HAP-1 (cell line): ENCODE measurements at regions not wholly inside any gene's neighbourhood (a gene's known extent, or its start where the extent isn't known, plus 50 kb on each side); places are given as distances from the start of the nearest gene placed in this dataset.

Experiments used
- DNase-seq, 2 experiments: peaks; one replicate each; pipeline ENCODE4 v3.0.0-alpha.2; 2016 to 2020; ENCODE audit warnings: low spot score in 2 of 2
- H3K27me3 ChIP-seq: fragments of 250-450 bp; sonication (Bioruptor Pico); 2 replicates; pipeline ENCODE4 v1.5.1; 2020; ENCODE audit warnings: low read depth, mild to moderate bottlenecking, moderate library complexity
- H3K36me3 ChIP-seq: fragments of 250-450 bp; sonication (Bioruptor Pico); replicated peaks from 2 replicates; pipeline ENCODE4 v1.5.1; 2020; ENCODE audit warnings: mild to moderate bottlenecking
- H3K4me1 ChIP-seq: fragments of 250-450 bp; sonication (Bioruptor Pico); 2 replicates; pipeline ENCODE4 v1.5.1; 2020; ENCODE audit warnings: mild to moderate bottlenecking
- H3K4me3 ChIP-seq: fragments of 250-450 bp; sonication (Bioruptor Pico); 2 replicates; pipeline ENCODE4 v1.5.1; 2020; ENCODE audit warnings: mild to moderate bottlenecking, moderate library complexity
- H3K9me3 ChIP-seq: fragments of 250-450 bp; sonication (Bioruptor Pico); 2 replicates; pipeline ENCODE4 v1.5.1; 2020; ENCODE audit warnings: mild to moderate bottlenecking, moderate library complexity
- in situ Hi-C: fragments of 300-500 bp; cut with MboI; formaldehyde crosslinking; loops from 3 replicates; pipeline ENCODE4 v1.14.3; 2020; ENCODE audit warnings: low sequenced_read_pairs, inconsistent platforms, mixed read lengths

DNA sequence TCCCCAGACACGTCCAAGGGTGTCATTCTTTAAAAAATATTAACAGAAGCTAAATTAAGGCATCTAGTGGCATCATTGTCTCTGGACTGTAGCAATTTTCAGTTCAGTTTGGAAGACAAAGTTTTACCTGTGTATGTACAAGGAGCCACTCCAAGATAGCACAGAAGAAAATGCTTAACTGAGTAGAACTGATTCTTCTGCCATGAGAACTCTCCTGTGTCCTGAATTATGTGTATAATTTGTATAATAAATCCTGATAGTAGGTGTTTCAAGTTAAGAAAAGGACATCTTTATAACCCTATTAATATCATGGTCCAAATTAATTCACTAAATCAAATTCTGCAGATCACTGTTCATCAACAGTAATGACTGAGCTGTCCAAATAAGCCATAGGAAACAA, 1104.0 kb downstream of the XPNPEP1 start:
- no peak for DNase-seq
- no peaks in the 10 kb centered on the region for H3K36me3 ChIP-seq
- H3K9me3 ChIP-seq, result no peaks in the 10 kb centered on the region
- in situ Hi-C loops, result no loop called here
- H3K27me3 ChIP-seq, result no peaks in the 10 kb centered on the region
- H3K4me3 ChIP-seq, result no peak overlapping the region
- H3K4me1 ChIP-seq, result no peaks in the 10 kb centered on the region

- Histone ChIP-seq H3K36me3 (no peaks in the 10 kb centered on the region), H3K9me3 (no peaks in the 10 kb centered on the region), H3K27me3 (no peaks in the 10 kb centered on the region), H3K4me1 (no peaks in the 10 kb centered on the region), H3K4me3 (no peak overlapping the region)
- in situ Hi-C loops, result no loop called here
- DNase-seq, result no peak
Measured at GRCh38 chr10:108817584-108817983, 1105.7 kb downstream of the XPNPEP1 start.

- Histone ChIP-seq H3K27me3 (no peaks in the 10 kb centered on the region), H3K36me3 (no peaks in the 10 kb centered on the region), H3K9me3 (no peaks in the 10 kb centered on the region), H3K4me3 (no peak overlapping the region), H3K4me1 (no peaks in the 10 kb centered on the region)
- DNase-seq, result no peak
- in situ Hi-C loops, result no loop called here
Measured at GRCh38 chr10:108817135-108817534, 1106.2 kb downstream of the XPNPEP1 start.

GRCh38 chr10:108812906-108813305, 1110.4 kb downstream of the XPNPEP1 start:
- no peaks in the 10 kb centered on the region for H3K36me3 ChIP-seq
- no peaks in the 10 kb centered on the region for H3K9me3 ChIP-seq
- in situ Hi-C loops, result no loop called here
- H3K27me3 ChIP-seq, result no peaks in the 10 kb centered on the region
- H3K4me3 ChIP-seq, result no peak overlapping the region
- no peaks in the 10 kb centered on the region for H3K4me1 ChIP-seq
- DNase-seq, result no peak

DNA sequence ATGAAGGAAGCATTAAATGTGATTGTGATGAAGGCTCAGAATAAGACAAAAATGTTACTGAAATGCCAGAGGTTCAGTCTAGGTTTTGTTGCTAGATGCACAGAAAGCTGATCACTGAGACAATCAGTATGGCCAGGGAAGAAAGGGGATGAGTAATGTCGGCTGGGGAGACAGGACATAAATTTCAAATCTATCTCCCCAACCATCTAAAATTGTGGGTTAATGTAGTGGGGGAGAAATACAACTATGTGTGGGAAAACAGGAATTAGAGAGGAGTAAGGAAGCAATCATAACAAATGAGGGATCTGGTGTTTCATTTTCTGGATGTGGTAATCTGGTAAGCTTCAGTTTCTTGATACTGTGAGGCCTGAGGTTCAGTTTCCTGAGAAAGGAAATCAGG, 1111.0 kb downstream of the XPNPEP1 start:
- DNase-seq, result no peak
- Histone ChIP-seq H3K9me3 (no peaks in the 10 kb centered on the region), H3K4me1 (no peaks in the 10 kb centered on the region), H3K4me3 (no peak overlapping the region), H3K36me3 (no peaks in the 10 kb centered on the region), H3K27me3 (no peaks in the 10 kb centered on the region)
- in situ Hi-C loops, result no loop called here

DNA sequence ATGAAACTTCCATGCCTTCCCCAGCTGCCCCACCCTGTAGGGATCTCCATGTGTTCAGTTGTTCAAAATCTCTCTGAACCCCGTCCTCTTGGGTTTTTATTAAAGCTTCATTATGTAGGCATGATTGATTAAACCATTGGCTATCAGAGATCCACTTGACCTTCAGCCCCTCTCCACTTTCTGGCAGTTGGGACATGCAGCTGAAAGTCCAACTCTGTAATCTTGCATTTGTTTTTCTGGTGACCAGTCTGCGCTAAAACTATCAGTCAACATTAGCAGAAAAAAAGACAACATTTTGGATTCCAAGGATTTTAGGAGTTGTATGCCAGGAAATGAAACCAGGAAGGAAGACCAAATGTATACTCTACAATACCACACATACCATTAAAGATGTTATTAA, 1115.1 kb downstream of the XPNPEP1 start:
- in situ Hi-C loops, result no loop called here
- Histone ChIP-seq H3K27me3 (no peaks in the 10 kb centered on the region), H3K9me3 (no peaks in the 10 kb centered on the region), H3K4me1 (no peaks in the 10 kb centered on the region), H3K4me3 (no peak overlapping the region), H3K36me3 (no peaks in the 10 kb centered on the region)
- DNase-seq, result no peak

DNA sequence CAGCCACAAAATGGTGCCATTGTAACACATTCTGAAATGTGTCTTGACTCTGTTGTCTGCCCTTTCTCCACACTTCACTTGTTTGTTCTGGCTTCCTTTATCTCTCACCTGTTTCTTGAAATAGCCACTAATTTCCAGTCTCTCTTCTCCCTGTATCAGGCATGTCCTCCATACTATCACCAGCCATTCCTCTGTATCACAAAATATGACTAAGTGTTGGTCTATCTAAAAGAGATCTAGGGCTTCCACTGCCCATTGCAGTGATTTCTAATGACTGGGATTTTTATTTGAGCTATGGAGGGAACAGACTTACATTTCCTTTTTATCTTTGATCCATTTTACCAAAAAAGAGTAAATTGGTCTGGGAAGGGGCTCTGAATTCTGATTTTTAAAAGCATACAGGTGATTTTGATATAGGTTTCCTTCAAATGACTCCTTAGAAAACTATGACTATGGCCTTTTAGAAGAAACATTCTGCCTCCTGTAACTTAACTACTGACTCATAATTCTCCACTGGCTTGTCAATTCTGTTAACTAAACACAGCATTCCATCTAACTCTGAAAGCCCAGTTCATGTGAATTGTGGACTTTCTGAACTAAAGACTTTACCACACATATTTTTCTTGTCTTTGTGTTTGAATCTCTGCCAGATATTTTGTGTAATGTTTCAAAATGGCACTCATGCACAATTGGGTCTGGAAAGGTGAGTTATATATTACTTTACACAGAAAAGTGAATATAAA, 1121.4 kb downstream of the XPNPEP1 start:
- Histone ChIP-seq H3K9me3 (no peaks in the 10 kb centered on the region), H3K27me3 (no peaks in the 10 kb centered on the region), H3K4me1 (no peaks in the 10 kb centered on the region), H3K36me3 (no peaks in the 10 kb centered on the region), H3K4me3 (no peak overlapping the region)
- no peak for DNase-seq
- in situ Hi-C loops, result no loop called here

GRCh38 chr10:108801220-108801619, 1122.1 kb downstream of the XPNPEP1 start:
- no peaks in the 10 kb centered on the region for H3K27me3 ChIP-seq
- in situ Hi-C loops, result no loop called here
- DNase-seq, result no peak
- H3K36me3 ChIP-seq, result no peaks in the 10 kb centered on the region
- H3K9me3 ChIP-seq, result no peaks in the 10 kb centered on the region
- no peak overlapping the region for H3K4me3 ChIP-seq
- H3K4me1 ChIP-seq, result no peaks in the 10 kb centered on the region

DNA sequence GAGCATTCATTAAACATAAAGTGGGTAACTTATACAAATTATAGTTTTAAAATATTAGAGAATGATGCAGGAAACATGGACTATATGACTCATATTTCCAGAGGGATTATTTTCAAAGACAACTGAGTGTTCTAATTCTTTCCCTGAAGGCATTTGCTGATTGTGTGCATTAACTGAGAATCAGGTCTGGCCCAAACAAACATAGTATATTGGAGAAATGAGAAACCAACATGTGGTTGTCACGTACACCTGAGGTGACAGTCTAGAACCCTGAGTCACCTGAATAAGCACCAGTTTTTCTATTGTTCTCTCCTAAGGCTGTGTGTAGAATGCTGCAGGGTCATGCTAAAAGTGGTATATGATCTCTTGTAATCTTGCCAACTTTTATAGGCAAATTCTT, 1125.7 kb downstream of the XPNPEP1 start:
- no peak overlapping the region for H3K4me3 ChIP-seq
- in situ Hi-C loops, result no loop called here

DNA sequence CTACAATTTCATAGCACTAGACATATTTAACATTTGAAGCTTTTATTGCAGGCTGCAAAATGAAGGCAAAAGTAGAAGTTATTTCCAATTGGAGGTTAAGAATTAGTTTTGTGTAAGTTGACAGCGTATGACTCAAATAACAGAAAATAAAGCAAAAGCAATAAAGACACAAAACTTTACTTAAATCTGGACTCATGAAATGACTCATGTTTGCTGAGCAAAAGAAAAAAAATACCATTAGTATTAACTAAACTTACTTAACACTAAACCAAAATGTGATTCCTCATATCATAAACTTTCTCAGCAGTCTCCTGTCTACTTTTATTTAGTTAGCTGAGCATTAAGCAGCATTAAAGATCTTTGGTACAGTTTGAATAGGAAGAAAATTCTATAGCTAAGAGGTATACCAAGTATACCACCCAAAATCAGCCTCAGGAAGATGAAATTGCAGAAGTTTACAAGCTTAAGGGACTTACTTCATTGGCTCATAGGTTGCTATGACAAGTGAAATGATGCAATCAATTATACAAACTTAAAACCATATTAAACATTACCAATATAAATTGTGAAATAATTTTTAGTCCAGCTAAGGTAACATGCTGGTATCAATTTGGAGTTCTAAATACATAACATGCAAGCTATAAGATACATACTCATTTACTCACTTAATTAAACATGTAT, 1131.4 kb downstream of the XPNPEP1 start:
- H3K27me3 ChIP-seq, result no peaks in the 10 kb centered on the region
- no peak for DNase-seq
- no peaks in the 10 kb centered on the region for H3K9me3 ChIP-seq
- in situ Hi-C loops, result no loop called here
- no peaks in the 10 kb centered on the region for H3K4me1 ChIP-seq
- H3K4me3 ChIP-seq, result no peak overlapping the region
- H3K36me3 ChIP-seq, result no peaks in the 10 kb centered on the region

More for the DNA sequence above, 1125.7 kb downstream of the XPNPEP1 start:
- Histone ChIP-seq H3K9me3 (no peaks in the 10 kb centered on the region), H3K27me3 (no peaks in the 10 kb centered on the region), H3K4me1 (no peaks in the 10 kb centered on the region), H3K36me3 (no peaks in the 10 kb centered on the region)
- no peak for DNase-seq

DNA sequence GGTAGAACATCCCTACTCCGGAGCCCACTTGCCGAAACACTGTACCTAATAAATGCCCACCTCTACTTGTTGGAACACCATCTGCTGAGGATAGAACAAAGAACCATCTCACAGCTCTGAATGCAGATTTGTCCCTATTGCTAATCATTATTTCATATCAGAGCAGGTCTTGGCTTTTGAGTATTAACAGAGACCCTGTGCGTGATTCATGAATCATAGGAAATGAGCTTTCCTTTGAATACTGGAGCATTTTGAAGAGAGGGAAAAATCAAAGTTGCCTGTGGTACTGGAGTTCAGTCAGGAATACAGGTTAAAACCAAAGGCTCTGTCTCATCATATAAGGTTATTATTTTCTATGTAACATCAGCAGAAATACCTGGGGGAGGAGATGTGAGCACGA, 1132.3 kb downstream of the XPNPEP1 start:
- Histone ChIP-seq H3K4me1 (no peaks in the 10 kb centered on the region), H3K9me3 (no peaks in the 10 kb centered on the region), H3K4me3 (no peak overlapping the region), H3K36me3 (no peaks in the 10 kb centered on the region), H3K27me3 (no peaks in the 10 kb centered on the region)
- in situ Hi-C loops, result no loop called here
- no peak for DNase-seq

GRCh38 chr10:108789919-108790318, 1133.4 kb downstream of the XPNPEP1 start:
- H3K4me3 ChIP-seq, result no peak overlapping the region
- DNase-seq, result no peak
- no peaks in the 10 kb centered on the region for H3K36me3 ChIP-seq
- H3K4me1 ChIP-seq, result no peaks in the 10 kb centered on the region
- H3K27me3 ChIP-seq, result no peaks in the 10 kb centered on the region
- in situ Hi-C loops, result no loop called here
- no peaks in the 10 kb centered on the region for H3K9me3 ChIP-seq

- H3K27me3 ChIP-seq, result no peaks in the 10 kb centered on the region
- H3K36me3 ChIP-seq, result no peaks in the 10 kb centered on the region
- no peak overlapping the region for H3K4me3 ChIP-seq
- in situ Hi-C loops, result no loop called here
- no peaks in the 10 kb centered on the region for H3K9me3 ChIP-seq
- no peak for DNase-seq
- no peaks in the 10 kb centered on the region for H3K4me1 ChIP-seq
Measured at GRCh38 chr10:108789336-108789735, 1134.0 kb downstream of the XPNPEP1 start.

DNA sequence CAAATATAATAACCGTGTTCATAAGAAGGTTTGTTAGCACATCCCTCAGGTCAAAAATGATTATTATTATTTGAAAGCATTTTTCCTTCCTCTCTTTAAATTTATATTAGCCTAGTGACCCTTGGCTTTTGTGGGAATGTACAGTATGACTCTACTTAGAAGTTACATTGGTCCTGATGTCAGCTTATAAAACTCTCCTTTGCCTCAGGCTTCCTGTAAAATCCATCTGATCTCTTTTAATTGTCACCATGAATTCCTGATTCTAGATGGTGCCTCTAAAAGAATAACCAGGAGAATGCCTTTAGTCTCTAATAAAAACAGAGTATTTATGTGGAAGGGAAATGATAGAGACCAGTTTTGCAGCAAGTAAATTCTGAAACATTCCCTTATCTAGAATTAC, 1134.4 kb downstream of the XPNPEP1 start:
- H3K4me1 ChIP-seq, result no peaks in the 10 kb centered on the region
- H3K9me3 ChIP-seq, result no peaks in the 10 kb centered on the region
- no peak overlapping the region for H3K4me3 ChIP-seq
- H3K36me3 ChIP-seq, result no peaks in the 10 kb centered on the region
- H3K27me3 ChIP-seq, result no peaks in the 10 kb centered on the region
- no peak for DNase-seq
- in situ Hi-C loops, result no loop called here
